ENCODE measurements at regions not wholly inside any gene's neighbourhood (a gene's known extent, or its start where the extent isn't known, plus 50 kb on each side); places are given as distances from the start of the nearest gene placed in this dataset.

DNA sequence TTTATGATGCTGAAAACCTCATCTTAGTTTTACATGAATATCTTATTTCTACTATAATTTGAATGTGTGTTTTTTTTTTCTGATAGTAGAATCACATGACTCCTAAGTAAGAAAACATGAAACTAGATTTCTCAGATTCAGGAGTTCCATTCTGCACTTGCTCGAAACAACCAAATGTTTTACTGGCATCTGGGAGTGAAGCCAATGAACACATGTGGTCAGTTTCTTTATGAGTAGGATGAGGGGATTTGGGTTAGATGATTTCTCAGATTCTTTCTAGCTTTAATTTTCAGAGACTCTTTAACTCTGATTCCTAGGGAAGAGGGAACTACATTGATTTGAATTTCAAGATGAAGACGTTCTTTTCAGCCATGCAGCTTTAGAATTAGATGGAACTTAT lies 225.0 kb upstream of the NT5C1B start:
- no peak for DNase-seq

DNA sequence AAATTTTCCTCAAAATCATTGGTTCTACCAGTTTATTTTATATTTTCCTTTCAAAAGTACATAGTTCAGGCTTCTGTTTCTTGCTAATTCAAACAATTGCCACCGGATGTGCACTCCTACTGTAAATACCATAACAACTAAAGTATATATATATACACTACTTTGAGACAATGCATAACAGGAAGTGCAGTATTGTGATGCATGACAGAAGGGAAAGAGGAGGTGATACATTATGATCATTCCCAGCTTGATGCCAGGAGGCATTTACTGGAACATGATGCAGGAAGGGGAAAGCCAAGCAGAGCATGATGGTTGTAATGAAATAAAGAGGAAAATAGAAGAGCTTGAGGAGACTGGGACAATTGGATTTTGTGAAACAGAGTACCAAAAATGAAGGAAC lies 215.2 kb upstream of the NT5C1B start:
- no peak for DNase-seq

DNA sequence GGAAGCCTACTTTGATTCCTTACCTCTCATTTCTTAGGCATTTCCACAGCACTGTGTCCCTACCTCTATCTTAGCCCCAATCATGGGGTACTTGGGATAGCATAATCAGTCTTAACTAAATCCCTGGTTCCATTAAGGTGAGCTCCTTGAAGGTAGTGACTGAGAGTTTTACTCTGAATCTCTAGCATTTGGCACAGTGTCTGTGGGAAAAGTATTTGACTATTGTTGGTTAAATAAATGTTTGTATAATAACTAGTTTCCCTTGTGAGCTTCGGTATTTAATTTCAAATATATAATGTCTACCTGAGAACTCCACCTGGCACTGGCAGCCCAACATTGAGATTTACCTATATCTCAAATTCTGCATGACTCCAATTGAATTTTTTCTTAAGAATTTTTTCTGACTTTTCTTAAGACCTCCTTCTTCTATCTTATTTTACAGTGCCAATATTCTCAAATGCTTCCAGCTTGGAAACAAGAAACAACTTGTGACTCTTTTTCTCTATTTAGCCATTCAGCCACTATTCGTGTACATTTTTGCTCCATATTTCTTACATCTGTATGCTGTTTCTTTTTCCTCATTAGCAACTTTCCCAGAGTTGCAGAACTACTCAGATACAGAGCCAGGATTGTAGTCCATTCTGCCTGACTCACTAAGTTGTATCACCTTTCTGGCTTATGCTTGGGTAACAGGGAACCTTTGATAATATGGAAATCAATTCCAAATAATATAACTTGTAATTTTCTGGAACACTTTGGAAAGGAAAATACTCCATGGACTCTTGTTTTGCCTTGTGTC lies 214.0 kb upstream of the NT5C1B start:
- DNase-seq: no peak

DNA sequence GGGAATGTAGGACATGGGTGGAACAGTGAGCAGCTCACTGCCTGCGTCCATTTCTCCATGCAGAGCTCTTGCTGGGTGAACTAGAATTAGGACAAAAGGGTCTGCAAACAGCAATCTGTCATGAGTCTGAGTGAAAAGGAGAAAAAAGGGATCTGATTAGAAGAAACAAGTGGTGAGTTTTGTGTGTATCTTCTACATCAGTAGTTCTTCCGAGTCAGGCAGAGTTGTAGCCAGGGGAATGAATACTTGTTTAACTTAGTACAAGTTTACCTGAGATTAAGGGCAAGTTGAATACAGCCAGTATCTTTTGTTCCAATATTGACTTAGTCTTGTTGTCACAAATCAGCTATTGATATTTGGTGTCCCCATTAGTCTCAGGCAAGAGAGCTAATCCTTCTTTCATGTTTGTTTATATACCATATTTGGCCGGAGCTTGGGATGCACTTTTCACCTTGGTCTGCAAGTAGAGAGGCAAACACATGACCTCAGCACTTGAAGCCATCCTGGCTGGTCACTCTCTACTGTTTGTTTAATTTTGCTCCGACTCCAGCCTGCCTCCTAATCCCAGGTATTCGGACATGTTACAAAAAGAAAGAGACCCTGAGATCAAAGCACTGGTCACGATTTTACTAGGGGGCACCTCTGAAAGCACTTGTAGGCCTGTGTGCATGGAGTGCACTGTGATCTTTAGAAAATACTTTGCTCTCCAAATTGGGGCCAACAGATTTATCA lies 211.0 kb upstream of the NT5C1B start:
- no peak for DNase-seq

DNA sequence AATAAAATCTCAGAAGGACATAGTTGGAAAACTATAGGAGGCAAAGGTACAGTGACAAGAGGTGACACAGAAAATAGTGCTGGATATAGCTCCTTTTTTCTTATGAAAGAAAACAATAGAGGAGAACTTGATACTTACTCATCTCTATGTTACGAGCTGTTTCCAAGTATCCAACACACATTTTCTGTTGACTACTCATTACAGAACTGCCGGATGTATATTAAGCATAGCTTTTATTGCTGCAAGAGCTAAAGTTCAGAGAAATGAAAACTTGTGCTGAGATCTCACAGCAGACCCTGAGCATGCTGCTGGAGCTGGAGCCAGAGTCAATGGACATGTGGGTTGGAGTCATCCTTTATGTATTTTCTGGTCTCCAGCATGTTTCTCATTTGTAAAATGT lies 210.0 kb upstream of the NT5C1B start:
- DNase-seq: no peak

DNA sequence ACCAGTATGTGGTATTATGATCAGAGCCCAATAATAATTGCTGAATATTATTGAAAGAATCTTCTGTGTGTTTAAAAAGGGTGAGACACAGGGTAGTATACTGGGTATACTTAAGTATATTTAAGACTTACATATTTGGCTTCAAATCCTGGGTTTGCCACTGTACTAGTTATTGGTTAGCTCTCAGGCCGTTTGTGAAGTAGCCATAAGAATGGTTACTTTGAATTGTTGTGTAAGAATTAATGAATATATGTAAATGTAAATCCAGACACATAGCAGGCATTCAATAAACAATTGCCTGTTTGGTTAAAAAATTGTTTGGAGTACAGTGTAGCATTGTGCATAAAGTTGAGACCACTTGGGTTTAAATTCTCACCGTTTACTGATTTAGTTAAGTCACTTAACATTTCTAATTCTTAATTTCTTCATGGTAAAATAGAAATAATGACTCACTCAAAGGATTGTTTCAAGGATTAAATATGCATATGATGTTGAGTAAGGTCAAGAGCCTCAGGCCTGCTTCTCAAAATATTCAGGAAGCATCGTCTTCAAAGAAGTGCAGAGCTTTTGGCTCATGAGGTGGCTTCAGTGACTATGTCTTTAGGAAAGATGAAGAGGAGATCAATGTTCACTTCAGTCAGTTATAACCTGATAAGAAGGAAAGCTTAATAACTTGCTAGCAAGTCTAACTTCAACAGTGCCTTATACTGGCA lies 207.9 kb upstream of the NT5C1B start:
- DNase-seq: no peak

DNA sequence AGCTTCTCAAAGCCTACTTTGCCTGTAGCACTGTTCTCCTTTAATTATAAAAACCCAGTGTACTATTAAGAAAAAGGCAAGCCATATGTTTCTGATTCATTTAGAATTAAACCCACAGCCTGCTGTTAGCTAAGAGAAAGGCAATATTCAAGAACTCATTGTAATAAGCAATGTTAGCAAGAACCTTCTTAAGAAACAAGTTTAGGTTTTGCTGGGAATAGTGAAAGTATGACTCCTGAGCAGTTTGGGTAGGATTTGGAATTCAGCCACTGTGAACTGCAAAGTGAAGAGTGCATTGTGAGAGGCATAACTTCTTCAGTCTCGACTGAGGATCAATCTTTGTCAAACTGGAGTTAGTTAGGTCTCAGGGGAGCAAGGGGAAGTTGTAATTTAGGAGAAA lies 206.5 kb upstream of the NT5C1B start:
- no peak for DNase-seq

DNA sequence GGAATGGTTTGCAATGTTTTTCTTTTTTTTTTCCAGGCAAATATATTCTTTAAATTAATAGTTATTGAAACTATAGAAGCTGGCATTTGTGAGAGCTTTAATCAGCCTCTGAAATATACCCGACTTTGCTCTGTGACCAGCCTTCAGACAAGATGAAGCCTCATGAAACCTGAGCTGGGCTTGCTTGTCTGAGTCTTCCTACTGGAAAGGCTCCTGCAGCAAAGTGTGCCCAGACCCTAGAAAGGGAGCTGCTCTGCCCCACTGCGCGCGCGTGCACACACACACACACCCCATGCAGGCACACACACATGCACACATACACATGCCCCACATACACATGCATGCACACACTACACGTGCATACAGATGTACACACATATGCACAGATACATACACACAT lies 203.3 kb upstream of the NT5C1B start:
- DNase-seq: no peak

DNA sequence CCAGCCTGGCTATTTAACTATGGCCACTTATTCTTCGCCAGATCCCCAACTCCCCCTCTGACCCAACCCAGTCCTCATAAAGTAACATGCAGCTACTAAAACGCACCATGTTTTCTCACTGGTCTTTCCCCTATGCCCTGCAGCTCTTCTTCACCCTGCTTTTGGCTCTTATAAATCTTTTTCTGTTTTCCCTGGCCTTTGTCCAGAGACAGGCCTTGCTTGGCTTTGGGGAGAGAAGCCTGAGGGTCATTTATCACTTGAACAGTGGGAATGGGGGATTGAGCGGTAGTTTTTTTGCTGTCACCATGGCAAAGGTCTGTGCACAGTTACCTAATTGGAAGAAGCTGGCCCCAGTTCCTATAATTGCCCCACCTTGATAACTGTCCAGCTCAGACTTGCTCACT lies 202.9 kb upstream of the NT5C1B start:
- no peak for DNase-seq

DNA sequence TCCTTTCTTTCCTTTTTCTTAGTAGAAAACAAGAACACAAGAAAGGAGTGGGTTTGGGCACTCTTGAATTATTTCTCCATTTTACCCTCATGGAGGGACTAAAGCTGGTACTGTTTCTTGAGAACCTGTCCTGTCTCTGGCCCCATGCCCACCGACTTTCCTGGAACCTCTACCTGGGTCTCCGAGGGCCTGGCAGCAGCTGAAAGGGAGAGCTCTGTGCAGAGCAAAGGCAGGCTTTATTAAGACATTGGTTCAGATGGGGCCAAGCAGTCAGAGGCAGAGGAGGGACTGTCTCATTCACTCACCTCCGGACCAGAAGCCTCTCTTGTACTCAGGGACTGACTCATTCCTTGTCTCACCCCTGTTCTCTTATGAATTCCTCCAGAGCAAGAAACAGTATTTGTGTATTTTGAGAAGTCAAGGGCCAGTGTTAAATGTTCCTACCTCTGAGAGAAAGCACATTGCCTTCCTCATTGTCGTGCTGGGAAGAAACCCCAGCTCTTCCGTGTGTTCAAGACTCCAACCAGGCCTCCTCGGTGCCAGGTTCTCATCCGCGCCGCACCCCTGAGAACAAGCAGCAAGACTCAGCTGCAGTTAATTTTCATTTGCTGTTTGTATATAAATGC lies 201.9 kb upstream of the NT5C1B start:
- DNase-seq: no peak

DNA sequence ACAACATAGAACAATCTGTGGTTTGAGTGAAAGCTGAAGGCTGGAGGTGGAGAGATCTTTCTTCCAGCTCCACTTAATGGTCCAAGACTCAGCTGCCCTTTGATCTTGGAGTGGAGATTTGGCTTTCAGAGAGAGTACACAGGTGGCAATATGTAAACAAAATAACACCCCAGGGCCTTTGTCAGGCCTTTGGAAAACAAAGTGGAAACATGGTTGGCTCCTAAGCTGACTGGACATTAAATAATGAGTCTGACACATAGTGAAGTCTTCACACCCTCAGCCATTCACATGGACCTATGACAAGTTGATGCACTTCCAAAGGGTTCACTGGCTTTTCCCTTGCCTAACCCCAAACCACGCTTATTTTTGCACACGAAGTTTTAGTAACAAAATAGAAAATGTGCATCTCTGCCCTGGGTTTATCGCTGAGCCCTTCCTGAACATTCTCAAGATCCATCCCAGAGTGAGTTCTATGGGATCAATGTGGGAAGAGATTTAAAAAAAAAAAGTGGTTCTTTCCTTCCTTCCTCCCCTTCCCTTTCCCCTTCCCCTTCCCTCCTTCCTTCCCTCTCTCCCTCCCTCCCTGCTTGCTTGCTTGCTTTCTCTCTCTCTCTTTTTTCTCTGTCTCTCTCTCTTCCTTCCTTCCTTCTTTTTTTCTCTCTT lies 201.3 kb upstream of the NT5C1B start:
- no peak for DNase-seq

DNA sequence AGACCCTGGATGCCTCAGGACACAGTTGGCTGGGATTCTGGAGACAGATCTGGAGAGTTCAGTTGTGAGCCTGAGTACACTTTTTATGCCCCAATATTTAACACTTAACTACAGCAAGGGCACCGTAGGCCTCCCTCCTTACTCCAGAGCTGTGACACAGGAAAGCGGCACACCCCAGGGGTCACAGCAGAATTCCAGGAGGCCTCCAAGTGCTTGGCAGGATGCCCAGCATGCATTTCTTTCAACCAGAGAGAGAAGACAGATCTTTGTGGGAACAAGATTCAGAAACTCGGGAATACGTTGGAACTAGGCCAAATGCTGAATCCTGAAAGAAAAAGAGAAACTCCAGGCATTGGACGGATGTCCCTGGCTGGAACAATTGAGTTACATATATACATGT lies 199.2 kb upstream of the NT5C1B start:
- DNase-seq: no peak

DNA sequence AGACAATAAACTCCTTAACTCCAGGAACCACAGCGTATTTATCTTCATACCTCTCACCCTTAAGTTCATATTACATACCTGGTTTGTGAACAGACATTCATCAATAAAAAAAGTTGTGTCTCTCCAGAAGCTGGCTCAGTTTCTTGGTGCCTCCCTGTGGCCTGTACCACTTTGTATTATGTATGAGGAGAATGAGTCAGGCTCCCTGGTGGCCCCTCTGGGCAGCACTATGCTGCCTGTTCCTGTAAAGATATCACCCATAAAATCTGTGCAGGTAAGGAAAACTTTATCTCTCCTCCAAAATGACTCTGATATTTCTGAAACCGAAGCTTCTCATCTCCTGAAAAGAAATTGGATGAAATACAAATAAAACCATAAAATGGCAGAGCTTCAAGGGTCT lies 198.4 kb upstream of the NT5C1B start:
- no peak for DNase-seq

DNA sequence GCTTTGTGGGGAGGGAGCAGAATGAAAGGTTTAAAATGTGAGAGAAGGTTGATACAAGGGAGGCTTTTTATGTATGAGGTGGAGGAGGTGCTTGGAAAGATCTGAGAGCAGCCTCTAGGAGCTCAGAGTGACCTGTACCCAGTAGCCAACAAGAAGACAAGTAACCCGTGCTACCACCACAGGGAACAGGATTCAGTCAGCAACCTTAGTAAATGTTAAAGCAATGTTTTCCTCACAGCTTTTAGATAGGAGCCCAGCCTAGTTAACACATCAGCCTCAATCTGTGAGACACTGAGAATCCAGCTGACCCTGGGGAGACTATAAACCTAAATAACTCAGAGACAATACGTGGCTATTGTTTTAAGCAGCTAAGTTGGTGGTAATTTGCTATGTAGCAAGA lies 194.9 kb upstream of the NT5C1B start:
- DNase-seq: no peak

DNA sequence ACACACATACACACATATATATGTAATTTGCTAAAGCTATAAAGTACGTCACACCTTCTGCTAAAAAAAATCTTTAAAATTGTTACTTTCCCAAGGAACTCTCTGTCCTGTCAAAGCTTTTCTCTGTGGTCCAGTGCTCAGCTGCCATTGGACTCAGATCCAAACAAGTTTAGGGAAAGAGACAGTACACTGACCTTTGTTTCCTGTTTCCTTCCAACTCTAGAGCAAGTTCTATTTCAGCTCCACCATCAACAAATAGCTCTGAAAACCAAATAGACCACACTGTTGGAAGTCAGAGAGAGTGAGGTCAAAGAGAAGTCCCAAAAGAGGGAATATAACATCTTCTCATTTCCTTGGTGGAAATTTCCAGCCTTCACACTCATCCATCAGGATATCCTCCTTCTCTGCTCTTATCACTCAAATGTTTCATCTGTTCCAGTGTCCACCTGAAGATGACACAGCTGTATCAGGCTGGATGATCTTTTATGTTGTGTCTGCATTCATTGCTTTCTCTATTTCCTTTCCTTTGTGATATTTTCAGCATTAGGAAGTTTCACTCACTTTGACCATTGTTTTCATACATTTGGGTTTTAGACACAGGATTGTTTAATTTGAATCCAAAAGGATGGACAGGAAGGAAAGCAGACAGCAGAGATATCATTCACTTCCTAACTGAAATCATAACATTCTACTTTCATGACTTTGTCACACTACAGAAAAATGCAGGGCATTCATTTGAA lies 192.3 kb upstream of the NT5C1B start:
- no peak for DNase-seq

DNA sequence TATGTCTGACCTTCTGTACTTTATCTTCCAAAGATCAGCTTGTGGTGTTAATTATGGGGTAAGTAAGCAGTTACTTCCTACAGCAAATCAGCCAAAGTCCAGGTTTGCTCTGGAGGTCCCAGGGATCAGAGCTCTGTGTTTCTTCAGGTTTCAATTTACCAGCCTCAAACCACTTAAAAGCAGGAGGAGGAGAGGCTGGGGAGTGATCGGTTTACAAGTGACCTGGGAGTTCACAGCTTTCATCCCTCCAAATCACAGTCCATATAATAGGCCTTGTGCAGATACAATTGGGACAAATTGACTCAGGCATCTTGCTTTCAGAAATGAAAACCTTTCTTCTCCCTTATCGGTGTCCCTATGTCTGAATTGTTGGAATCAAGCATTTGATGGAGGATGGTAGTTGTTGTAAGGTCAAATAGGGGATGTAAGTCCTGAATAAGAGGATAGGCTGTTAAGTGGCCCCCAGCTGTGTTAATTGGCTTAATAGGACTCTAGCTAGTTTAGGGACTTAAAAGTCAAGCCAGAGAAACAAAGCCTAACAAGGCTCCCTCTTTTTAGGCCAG lies 188.0 kb upstream of the NT5C1B start:
- DNase-seq: no peak

DNA sequence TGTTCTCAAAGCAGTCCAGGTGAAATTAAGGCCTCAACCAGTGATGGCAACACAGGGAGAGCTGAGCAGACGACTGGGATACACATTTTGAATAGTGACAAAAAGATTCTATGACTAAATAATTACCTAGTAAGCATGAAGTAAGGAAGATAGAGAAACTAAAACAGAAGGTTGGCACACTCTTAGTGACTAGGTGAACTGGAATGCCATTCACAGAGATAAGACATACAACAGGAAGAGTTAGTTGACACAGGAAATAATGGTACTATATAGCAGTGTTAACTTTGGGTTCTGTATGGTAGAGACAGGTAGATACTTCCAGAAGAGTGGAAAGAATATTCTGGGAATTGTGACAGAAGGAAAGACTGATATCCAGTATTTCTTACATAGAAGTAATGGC lies 181.8 kb upstream of the NT5C1B start:
- no peak for DNase-seq

DNA sequence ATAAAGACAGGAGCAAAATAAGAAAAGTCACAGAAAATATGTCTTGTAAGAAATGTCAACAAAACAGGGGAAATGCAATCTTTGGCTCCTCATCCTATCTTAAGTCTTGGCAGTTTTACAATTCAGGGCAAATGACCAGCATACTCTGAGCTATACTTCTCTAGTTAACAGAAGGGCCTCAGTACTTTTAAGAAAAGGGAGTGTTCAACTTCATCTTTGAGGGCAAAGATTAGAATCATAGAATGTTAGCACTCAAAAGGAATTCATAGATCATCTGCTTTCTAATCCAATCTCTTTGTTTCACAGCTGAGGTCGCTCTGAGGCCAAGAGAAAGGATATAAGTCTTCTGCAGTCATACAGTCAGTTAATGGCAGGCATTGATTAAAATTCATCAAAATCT lies 174.0 kb upstream of the NT5C1B start:
- DNase-seq: no peak

DNA sequence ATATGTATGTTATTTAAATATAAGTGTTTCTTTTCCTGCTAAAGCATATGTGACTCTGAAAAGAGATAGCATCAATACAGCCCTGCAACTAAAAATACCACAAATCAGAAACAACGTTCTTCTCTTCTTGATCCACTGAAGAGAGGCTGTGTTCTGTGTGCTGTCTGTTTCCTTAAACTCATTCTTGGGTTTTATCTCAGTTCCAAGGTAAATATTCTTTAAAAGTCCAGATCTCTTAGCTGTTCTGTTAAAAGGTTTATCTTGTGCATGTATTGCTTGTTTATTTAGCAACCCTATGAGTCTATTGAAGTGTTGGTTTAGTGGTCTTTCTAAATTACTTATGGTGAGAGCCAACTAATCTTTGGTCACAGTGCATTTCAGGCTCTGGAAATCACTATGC lies 173.3 kb upstream of the NT5C1B start:
- DNase-seq: no peak

DNA sequence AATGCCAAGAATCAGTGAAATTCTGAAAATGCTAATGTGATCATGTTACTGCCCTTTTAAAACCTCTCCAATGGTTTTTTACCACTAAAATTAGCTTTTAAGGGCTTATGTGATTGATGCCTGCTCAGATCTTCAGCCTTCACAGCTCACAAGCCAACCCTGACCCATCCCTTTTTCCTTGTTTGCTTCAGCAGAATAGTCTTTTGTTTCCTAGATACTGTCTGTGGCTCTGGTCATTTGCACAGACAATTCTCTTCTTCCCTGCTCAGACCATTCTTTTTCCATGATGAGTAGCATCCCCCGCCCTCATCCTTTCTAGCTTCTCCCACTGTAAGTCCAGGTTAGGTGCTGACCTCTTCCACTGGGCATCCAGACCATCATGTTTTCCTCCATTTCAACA lies 164.9 kb upstream of the NT5C1B start:
- DNase-seq: no peak

DNA sequence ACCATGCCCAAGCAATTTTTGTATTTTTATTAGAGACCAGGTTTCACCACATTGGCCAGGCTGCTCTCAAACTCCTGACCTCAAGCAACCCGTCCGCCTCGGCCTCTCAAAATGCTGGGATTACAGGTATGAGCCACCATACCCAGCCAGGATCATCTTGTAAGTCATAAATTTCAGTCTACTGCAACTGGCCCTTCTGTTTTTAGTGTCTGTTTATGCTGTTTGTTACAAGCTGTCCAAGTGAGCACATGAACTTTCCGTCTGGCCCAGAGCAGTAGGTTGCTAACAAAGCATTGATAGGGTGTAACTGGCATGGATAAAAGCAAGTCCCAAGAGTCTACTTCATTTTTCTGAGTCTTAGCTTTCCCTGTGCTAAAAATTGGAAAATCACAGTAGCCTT lies 164.4 kb upstream of the NT5C1B start:
- no peak for DNase-seq
